NCI-H345 (cell line): ENCODE measurements at regions not wholly inside any gene's neighbourhood (a gene's known extent, or its start where the extent isn't known, plus 50 kb on each side); places are given as distances from the start of the nearest gene placed in this dataset.

Experiments used
- DNase-seq: peaks from one replicate; lab custom pipeline; 2025; lab: John Stamatoyannopoulos, UW

DNA sequence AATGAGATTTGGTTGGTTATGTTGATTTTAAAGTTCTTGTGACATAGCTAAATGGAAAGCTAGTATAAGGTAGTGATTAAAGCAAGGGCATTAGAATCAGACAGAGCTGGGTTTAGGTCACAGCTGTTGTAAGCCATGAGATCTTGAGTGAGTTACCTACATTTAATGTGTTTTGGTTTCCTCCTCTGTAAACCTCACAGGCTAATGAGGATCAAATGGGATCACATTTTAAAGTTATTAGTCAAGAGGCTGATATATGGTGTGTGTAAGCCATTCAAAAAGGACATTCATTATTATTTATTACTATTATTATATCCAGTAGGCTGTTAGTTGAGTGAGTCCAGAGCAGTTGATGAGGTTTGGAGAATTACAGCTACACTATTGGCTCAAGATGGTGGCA is 416.2 kb downstream of the IRS1 start:
- DNase-seq = no peak

DNA sequence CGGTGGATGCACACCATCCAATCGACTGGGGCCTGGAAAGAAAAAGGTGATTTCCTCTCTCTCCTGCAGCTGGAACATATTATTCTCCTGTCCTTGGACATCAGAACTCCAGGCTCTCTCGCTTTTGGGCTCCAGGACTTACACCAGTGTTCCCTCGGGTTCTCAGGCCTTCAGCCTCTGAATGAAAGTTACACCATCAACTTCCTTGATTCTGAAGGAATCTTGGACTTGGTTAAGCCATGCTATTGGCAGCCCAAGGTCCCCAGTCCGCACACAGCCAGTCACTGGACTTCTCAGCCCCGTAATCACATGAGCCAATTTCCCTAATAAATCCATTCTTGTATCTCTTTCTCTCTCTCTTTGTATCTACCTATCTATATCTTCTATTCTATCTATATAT is 418.9 kb downstream of the IRS1 start:
- no peak for DNase-seq

DNA sequence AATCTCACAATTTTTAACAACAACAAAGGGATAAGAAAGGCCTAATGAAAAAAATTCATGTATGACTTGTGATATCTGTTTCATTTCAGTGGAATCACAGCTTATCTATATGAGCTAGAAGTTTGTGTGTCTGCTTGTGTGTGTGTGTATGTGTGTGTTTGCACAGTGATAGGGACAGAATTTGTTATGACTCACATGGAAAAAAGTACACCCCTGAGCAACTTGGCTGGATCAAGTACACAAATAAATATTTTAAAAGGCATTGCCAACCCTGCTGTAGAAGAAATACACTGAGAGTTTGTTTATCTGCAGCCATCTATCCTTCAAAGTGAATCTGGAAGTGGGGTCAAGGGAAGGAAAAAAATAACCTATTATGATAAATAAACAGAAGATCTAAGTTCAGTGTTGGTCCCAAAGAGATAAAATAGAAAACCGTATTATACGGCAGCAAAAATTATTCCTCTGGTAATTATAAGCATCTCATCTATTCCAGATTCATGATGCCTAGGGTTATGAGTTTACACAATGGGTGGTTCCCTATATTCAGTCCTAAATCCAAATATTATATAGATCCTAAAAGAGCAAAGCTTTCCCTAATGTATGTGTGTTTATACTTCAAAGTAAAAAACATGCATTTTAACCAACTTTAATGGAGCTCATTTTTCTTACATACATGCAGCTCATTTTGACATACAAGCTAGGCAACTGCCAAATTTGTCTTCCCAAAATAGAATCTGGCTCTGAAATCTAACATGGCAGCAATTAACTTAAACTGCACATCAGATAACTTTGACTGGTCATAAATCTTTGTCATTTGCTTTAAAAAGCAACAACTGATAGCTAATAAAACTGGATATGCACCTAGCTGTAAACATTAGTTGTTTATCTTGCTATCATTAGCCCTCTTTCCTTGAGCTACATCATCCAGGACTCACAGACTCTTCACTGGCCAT is 420.6 kb downstream of the IRS1 start:
- no peak for DNase-seq

DNA sequence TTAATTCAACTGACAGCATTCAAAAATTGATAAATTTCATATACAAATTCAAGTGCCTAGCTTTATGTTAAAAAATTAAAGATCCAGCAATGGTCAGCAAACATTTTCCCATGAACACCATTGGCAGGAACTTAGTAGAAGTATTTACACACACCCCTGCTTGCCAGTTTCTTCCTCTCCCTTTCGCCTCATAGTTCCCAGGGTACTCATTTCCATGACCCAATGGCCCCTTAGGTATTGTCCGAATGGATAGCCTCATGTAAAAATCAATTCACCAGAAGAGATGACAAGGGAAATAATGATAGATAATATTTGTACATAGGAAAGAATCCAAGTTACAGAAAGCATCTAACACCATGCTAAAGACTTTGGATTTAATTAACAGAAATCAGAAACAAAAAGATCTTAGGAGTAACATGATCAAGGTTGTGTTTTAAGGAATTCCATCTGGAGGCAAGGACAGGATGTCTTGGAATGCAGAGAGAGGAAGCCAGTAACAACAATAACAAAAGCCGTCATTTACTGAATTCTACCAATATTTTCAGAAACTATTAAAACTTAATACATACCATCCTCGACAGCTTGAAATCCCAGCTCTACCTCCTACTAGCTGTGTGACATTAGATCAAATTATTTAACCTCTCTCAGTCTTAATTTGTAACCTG is 423.0 kb downstream of the IRS1 start:
- DNase-seq = no peak

DNA sequence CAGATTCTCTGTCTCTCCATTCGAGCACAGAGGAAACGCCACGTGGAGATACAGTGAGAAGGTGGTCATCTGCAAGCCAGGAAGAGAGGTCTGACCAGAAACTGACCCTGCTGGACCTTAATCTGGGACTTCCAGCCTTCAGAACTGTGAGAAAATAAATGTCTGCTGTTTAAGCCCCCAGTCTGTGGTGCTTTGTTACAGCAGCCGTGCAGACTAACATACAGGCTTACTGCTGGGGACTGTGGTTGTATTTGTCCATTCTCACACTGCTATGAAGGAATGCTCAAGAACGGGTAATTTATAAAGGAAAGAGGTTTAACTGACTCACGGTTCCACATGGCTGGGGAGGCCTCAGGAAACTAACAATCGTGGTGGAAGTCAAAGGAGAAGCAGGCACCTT is 432.7 kb downstream of the IRS1 start:
- no peak for DNase-seq

DNA sequence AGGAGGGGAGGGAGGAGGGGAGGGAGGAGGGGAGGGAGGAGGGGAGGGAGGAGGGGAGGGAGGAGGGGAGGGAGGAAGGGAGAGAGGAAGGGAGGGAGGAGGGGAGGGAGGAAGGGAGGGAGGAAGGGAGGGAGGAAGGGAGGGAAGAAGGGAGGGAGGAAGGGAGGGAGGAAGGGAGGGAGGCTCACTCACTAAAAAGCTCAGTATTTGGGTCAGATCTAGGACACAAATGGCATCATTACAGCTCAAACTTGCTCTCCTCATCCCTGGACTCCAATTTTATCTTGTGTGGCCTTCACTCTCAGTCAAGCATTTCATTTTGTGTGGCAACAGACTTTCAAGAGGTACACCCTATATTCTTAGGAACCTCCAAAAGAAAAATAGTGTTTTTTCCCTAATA is 435.4 kb downstream of the IRS1 start:
- DNase-seq = no peak

DNA sequence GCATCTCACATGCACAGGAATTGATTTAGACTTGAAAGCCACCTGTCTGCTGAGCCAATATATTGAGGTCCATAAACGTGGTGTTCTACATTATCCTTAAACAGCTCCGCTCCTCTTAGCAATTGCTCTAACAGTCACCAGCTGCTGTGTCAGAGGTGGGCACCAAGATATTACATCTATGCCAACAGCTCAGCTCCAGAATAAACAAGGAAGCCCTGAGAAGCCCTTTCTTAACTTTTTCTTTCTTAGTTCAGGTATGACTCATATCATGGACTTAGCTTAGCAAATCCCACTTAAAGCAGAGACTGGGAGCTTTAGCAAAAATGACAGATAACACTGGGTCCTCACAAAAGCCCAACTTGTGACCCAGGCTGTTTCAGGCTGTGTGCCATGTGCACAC is 436.6 kb downstream of the IRS1 start:
- DNase-seq = no peak

DNA sequence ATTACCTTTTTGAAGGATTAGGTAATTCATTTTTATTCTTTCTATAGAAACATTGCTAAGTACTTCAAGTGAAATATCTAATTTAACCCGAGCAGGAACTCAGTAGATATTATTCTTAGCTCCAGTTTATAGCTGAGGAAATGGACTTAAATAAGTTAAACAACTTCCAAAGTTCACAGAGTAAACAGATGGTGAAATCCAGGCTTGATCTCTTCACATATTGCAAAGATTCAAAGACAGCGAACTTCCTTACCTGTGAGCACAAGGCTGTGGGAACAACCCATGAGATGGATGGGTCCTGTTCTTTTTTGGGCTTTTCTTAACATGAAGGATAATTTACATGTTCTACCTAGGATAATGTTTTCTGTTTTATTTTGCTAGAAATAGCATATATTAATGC is 439.0 kb downstream of the IRS1 start:
- DNase-seq = no peak

DNA sequence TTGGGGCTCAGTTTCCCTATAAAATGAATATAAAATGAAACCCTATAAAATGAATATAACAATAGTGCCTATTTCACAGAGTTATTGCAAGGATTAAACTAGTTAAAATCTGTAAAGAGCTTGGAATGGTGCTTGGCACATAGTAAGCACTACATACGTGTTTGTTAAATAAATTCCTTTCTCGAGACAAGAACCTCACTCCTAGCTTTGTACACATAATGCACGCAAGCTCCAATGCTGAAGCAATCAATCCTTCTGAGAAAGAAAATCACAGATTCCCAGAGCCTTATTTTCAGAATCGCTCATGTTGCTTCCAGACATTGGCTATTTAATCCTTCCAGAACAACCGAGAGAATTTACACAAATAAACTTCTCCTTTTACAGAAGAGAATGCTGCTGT is 440.9 kb downstream of the IRS1 start:
- no peak for DNase-seq

DNA sequence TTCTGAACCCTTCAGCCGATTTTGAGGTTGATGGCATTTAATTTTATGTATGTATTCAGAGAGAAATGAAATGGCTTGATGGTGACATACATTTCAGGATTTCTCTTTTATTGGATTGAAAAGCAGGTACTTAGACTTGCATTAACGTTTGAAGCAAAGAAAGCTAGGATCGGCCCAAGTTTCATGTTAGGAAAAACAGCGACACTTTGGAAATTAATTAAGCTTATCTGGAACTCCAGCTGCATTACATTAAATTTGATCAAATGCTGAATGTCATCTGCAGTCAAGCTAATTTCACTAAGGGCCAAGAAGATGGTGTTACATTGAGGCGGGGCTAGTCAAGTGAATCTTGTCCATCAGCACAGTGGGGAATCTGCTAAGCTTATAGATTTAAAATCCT is 441.8 kb downstream of the IRS1 start:
- no peak for DNase-seq

DNA sequence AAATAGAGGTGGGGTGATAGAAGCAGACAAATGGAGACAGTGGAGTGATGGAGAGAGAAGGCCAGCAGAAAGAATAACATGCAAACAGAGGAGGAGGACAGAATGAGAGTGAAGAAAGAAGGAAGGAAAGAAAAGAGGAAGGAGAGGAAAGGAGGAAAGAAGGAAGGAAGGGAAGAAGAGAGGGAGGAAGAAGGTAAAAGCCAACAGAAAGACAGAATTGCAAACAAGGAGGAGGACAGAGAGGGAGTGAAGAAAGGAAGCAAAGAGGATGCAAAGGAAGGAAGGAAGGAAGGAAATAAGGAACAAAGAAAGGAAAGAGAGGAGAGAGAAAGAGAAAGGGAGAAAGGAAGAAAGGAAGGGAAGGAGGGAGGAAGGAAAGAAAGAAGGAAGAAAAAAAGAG is 444.0 kb downstream of the IRS1 start:
- DNase-seq = no peak

DNA sequence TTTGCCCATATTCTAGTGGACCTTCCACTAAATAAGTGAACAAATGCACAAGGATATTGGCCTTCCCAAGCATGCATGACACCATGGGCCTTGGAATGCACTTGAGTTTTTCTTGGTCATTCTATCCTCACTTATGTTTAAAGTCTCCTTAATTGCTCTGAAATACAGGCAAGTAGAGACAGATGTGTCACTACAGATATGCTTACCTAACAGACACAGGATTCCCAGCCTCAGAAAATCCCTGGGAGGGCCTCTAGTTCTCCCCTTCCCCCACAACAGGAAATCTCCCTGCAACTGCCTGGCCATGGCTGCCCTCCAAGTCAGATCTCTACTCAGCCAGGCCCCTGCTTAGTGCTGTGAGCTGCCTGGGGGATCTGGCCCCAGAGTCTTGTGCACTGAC is 445.2 kb downstream of the IRS1 start:
- DNase-seq = no peak

DNA sequence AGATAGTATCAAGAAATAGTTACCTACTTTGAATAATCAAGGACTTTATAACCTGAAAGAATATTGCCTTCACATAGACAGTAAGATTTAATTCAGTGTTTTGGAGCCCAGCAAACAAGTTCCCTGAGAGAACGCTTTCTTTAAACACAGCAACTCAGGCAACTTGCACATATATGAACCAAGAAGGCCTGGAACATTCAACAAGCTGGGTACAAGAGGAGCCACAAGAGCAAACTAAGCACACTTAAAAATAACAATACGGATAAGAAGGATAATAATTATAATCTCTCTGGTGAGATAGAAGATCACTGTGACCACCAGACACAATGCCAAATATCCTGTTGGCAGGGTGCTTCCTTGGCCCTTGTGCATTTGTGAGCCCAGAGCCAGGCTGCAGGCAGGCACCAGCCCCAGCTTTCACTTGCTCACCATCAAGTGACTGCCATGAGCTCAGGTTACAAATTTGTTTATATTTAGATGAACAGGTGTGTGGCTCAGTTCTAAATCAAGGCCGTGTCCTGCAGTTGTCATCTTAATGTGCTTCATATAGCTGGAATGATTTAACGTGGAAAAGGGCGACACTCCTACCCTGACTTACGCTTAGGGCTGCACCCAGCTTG is 446.6 kb downstream of the IRS1 start:
- no peak for DNase-seq

DNA sequence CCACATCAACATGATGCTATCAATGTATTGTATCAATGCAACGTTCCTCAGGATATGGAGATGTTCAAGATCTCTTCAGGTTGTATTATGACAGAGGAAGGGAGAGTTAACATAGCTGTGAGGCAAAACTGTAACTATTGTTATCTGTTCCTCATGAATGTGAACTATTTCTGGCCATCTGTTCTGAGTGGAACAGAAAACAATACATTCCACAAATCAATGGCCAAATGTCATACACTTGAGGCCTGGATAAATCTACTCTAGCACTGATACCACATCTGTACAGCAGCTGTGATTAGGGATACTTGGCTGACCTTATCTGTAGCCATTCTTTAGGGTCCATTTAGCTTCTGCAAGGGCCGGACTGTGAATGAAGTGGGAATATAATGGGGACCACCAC is 447.9 kb downstream of the IRS1 start:
- no peak for DNase-seq

DNA sequence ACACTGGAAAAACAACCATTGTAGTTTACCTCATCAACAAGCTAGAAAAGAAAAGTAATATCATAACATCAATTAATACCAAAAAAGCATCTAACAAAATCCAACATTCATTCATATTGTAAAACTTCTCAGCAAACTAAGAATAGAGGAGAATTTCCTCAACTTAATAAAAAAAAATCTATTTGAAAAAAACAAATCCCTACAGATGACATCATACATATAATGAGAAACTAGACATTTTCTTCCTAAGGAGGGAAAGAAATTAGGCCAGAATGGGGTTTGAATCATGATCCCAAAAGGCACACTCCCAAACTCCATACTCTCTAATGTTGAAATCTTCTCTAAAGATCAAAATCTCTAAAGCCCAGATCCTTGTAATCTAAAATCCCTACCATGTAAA is 460.0 kb downstream of the IRS1 start:
- DNase-seq = no peak

DNA sequence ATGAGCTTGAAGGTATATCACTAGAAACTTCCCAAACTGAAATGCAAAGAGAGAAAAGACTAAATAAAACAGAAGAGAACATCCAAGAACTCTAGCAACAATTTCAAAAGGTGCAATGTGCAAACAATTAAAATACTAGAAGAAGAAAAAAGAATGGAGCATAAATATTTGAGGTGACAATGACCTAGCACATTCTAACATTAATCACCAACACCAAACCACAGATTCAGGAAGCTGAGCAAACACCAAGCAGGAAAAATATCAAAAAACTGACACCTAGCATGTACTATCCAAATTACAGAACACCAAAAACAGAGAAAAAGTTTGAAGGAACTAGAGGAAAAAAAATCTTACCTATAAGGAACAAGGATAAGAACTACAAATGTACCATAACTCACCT is 460.8 kb downstream of the IRS1 start:
- no peak for DNase-seq

DNA sequence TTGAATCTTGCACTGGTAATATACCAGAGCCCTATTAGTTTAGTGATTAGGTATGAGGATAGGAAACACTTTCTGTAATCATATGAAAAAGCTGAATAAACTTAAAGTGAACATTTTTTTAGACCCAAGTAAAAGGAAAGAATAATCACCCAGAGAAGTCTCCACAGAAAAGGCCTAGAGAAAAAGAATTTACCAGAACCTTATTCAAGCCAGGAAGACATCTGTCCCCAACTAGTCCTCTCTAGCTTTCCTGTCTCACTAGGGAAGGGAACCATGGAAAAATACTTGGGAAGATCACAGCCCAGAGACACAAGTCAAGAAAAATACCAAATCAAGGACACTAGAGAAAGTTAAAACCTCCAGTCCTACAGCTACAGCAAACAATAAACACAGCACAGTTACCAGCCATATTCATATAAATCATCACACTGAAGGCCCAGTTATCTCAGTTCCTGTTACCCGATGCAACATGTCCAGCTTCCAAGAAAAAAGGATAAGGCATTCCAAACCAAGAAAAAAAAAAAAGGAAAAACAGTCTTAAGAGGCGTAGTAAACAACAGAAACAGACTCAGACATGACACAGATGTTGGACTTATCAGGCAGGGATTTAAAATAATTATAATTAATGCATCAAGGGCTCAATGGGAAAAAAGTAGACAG is 461.5 kb downstream of the IRS1 start:
- DNase-seq = no peak

DNA sequence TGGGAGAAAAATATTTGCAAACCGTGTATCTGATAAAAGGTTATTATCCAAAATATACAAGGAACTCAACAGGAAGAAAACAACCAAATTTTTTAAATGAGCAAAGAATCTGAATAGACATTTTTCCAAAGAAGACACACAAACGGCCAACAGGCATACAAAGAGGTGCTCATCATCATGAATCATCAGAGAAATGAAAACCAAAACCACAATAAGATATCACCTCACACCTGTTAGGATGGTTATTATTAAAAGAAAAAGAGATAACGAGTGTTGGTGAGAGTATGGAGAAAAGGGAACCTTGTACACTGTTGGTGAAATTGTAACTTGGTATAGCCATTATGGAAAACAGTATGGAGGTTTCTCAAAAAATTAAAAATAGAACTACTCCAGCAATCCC is 463.3 kb downstream of the IRS1 start:
- no peak for DNase-seq

DNA sequence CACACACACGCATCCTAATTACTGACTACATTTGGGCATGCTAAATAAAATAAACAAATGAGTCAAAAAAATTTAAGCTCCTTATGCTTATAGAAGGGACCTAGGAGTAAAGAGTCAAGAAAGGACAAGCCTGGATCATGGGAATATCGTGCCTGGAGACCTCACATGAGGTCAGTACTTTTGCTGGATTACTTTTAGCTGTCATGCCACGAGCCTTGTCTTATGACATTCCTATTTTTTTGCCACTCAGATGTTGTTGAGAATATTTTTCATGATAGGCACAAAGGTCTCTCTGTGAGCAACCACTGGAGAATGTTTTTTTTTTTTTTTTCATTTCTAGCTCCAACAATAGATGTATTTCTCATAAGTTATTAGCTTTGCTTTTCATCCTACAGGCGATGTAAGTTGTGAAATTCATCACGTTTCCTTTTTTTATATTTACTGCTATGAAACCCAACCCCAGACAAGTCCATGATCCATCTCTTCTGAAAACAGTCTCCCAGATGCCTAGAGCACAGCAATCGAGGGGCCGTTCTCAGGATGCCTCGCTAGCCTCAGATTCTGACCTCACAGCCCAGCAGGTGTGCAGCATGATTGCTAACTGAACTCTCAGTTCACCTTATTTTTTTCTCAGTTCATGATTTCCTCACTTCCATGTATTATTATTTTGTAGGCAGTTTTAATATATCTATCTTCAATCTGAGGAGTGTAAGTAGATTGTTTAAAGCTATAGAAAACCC is 464.5 kb downstream of the IRS1 start:
- no peak for DNase-seq

DNA sequence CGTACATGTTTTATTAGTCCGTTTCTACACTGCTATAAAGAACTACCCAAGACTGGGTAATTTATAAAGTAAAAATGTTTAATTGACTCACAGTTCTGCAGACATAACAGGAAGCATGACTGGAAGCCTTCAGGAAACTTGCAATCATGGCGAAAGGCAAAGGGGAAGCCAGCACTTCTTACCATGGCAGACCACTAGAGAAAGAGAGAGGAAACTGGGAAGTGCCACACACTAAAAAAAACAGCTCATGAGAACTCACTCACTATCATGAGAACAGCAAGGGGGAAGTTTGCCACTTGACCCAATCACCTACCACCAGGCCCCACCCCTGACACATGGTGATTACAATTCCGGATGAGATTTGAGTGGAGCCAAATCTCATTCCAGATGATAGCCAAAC is 466.2 kb downstream of the IRS1 start:
- DNase-seq = no peak

DNA sequence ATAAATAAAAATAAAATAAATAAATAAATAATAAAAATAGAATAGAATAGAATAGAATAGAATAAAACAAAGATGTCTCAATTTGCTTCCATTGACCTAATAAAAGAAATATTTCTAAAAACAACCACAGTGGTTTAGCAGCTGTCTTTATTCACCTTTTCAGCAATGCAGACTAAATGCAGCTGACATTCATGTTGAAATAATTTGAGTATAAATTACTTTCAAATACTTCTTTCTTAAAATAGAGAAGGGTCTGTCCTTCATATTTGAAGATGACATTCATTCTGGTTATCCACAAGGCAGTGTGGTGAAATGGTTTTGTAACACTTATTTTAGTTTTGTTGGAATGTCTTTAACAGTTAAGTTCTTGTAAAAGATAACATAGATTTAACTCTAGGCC is 469.4 kb downstream of the IRS1 start:
- no peak for DNase-seq

DNA sequence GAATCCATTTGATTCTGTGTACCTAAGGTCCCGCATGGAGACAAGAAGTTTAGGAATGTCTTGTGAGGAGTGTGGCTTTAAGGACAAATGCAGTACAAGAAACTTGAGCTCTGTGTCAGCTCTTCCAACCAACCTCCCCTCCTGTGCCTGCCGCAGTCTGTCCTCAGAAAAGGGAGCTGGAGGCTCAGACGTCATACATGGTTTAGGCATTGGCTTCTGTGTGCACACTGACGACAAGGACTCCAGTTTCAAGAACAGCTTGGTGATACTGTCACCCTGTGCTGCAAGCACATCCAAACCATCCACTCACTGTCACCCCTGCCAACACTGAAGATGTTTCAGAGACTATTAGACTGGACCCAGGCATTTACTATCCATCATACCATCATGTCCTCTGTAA is 470.4 kb downstream of the IRS1 start:
- DNase-seq = no peak
